Keratinocyte (primary cell): ENCODE measurements at regions not wholly inside any gene's neighbourhood (a gene's known extent, or its start where the extent isn't known, plus 50 kb on each side); places are given as distances from the start of the nearest gene placed in this dataset.

ENCODE experiments used
- EZH2 ChIP-seq: IDR thresholded peaks from one replicate; pipeline ENCODE4 v1.6.1; 2012; ENCODE audit warnings: inconsistent platforms, mild to moderate bottlenecking, low read length, moderate library complexity
- TF ChIP-seq, protein P1 (sequence below), 3 experiments: IDR thresholded peaks in 1 of 3; conservative IDR thresholded peaks in 1 of 3; optimal IDR thresholded peaks in 1 of 3; 2 replicates in 2 of 3; 3 replicates in 1 of 3; pipeline versions ENCODE3 to v1.5.1; 2011; ENCODE audit warnings: low read length in 3 of 3, mild to moderate bottlenecking in 3 of 3, moderate library complexity in 2 of 3, control low read depth in 1 of 3, inconsistent platforms in 1 of 3; ENCODE audit not compliant: insufficient read depth in 2 of 3; ENCODE audit errors: extremely low read depth in 1 of 3

DNA sequence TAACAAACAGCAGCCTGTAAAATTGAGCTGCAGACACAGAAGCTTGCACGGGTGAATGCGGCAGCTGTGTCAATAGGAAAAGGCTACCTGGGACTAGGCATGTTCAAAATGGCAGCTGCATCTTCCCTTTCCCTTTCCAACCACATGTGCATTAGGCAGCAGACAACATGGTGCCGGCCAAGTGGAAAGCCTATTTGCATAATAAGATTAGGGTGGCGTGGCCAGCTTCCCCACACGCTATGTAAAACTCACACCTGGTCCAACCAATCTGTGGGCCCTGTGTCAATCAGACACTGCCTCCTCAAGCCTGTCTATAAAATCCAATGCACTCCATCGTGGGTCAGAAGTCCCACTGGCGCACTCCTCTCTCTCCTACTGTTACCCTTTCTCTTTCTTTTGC lies 61.0 kb upstream of the RBBP6 start:
- TF ChIP-seq, protein P1, sequence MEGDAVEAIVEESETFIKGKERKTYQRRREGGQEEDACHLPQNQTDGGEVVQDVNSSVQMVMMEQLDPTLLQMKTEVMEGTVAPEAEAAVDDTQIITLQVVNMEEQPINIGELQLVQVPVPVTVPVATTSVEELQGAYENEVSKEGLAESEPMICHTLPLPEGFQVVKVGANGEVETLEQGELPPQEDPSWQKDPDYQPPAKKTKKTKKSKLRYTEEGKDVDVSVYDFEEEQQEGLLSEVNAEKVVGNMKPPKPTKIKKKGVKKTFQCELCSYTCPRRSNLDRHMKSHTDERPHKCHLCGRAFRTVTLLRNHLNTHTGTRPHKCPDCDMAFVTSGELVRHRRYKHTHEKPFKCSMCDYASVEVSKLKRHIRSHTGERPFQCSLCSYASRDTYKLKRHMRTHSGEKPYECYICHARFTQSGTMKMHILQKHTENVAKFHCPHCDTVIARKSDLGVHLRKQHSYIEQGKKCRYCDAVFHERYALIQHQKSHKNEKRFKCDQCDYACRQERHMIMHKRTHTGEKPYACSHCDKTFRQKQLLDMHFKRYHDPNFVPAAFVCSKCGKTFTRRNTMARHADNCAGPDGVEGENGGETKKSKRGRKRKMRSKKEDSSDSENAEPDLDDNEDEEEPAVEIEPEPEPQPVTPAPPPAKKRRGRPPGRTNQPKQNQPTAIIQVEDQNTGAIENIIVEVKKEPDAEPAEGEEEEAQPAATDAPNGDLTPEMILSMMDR (optimal IDR thresholded peaks at IDR 0.05 in 1 of 3, IDR thresholded peaks at IDR 0.05 in 1 of 3, conservative IDR thresholded peaks at IDR 0.05 in 1 of 3; ENCODE audit: extremely low read depth in 1 of 3, insufficient read depth in 2 of 3, low read length in 3 of 3): no peak
- TF ChIP-seq EZH2: no peak
